Lower leg skin (tissue), 4 donors: ENCODE measurements at regions not wholly inside any gene's neighbourhood (a gene's known extent, or its start where the extent isn't known, plus 50 kb on each side); places are given as distances from the start of the nearest gene placed in this dataset.

Source experiments
- DNase-seq, 2 donors: peaks; one replicate each; pipeline ENCODE4 v3.0.0-alpha.2; 2019; ENCODE audit warnings: low spot score in 2 of 2
- H3K4me3 ChIP-seq: fragments of 200-600 bp; sonication (generic); 2 replicates; pipeline ENCODE4 v1.5.1; 2017; ENCODE audit warnings: mild to moderate bottlenecking, low read depth; ENCODE audit not compliant: poor library complexity, severe bottlenecking
- POLR2A ChIP-seq, 2 donors: fragments of 450-650 bp; IDR thresholded peaks; one replicate each; pipeline ENCODE4 v1.6.1; 2016 to 2017; ENCODE audit warnings: antibody characterized with exemption in 2 of 2, mild to moderate bottlenecking in 1 of 2, moderate library complexity in 1 of 2
- whole genome bisulfite sequencing, 2 donors: methylation state at CpG; one replicate each; pipeline ENCODE4 v1.1.5; 2018; 5-methylcytosine and 5-hydroxymethylcytosine counted together
- intact Hi-C: fragments of 100-400 bp; cut with DNase I; formaldehyde crosslinking; loops from one replicate; pipeline ENCODE4 v1.15.0; 2023; ENCODE audit warnings: low total_unique reads
- TF ChIP-seq, protein P1 (sequence below), 3 donors: fragments of 450-650 bp; IDR thresholded peaks; one replicate each; pipeline ENCODE4 v1.5.1; 2016; ENCODE audit warnings: antibody characterized with exemption in 3 of 3, mild to moderate bottlenecking in 3 of 3, moderate library complexity in 2 of 3

DNA sequence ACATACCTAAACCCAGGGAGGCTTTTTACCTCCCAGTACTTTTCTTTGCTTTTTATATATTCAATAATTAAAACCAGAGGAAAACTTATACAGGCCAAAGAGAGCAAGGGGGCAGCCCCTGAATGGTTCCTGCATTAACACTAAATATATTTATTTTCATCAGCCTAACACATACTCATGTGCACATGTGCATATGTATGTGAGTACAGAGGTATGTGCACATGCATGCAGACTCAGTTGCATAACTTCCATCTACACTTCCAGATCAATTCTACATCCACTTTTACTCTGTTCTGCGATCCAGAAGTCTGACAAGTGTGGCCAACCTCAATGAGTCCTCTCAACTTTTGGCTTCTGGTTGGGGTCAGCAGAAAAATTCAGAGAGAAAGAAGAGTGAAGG lies 794.2 kb downstream of the DHX35 start:
- no peak overlapping the region for H3K4me3 ChIP-seq
- intact Hi-C loops: no loop called here
- no peak for DNase-seq
- TF ChIP-seq, protein P1, sequence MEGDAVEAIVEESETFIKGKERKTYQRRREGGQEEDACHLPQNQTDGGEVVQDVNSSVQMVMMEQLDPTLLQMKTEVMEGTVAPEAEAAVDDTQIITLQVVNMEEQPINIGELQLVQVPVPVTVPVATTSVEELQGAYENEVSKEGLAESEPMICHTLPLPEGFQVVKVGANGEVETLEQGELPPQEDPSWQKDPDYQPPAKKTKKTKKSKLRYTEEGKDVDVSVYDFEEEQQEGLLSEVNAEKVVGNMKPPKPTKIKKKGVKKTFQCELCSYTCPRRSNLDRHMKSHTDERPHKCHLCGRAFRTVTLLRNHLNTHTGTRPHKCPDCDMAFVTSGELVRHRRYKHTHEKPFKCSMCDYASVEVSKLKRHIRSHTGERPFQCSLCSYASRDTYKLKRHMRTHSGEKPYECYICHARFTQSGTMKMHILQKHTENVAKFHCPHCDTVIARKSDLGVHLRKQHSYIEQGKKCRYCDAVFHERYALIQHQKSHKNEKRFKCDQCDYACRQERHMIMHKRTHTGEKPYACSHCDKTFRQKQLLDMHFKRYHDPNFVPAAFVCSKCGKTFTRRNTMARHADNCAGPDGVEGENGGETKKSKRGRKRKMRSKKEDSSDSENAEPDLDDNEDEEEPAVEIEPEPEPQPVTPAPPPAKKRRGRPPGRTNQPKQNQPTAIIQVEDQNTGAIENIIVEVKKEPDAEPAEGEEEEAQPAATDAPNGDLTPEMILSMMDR (IDR thresholded peaks at IDR 0.05): no peak
- no peak for TF ChIP-seq POLR2A (IDR thresholded peaks at IDR 0.05)
- WGBS, 2 donors: 93 to 97% methylated on average over 1 of the region's 1 CpG

DNA sequence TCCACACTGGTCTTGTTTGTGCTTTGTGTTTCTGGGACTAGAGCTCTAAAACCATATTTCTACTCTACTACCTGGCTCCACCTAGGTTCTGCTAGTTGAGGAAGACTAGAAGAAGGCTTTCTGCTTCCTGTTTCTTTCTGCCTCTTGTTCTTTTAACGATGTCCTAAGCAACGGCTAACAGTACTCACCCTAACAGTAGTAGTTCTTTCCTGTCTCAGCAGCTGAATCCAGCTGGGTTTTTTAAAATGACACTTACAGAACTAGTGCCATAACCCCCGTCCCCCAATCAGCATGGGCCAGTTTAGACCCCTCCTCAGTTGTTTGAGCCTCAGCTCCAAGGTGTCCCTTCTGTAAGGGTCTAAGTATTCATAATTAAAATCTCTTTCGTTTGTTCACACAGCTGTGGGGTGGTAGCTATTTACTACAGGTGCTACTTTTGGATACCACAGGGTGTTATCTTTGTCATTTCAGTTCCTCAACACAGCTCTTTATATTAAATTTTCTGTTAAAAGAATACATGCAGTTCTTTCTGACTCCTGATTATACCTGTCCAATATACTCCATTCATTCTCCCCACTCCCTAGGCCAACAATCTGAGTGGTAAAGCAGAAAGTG lies 790.2 kb downstream of the DHX35 start:
- no peak overlapping the region for H3K4me3 ChIP-seq
- TF ChIP-seq, protein P1 (IDR thresholded peaks at IDR 0.05): no peak
- TF ChIP-seq POLR2A (IDR thresholded peaks at IDR 0.05): no peak
- 62 to 75% methylated on average over 4 of the region's 4 CpGs for WGBS, 2 donors
- intact Hi-C loops: no loop called here
- DNase-seq: no peak

DNA sequence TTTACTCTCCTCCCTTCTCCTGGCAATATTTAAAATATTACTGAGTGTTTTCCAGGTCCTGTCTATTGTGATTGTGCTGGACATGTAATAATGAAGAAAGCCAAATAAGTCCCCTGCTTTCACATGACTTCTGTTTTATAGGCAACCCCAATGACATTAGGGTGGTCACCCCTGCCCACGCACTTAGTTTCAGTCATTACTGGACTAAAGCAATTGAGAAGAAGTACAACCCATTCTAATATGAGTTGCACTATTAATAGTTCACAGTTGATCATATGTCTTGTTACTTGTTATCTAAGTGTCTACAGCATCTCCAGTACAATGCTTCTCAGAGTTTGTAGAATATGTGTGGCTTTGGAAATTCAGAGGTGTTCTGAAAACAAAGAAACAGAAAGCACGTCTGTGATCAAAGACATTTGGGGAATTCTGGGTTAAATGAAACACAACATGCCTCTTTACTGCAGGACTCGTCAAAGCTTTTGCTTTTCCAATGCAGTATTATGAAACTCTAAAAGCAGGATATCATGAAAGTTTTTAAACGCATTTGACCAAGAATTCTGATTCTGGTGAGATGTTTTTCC lies 789.5 kb downstream of the DHX35 start:
- no peak for TF ChIP-seq POLR2A (IDR thresholded peaks at IDR 0.05)
- TF ChIP-seq, protein P1 (IDR thresholded peaks at IDR 0.05): no peak
- intact Hi-C loops: no loop called here
- H3K4me3 ChIP-seq: no peak overlapping the region
- 82 to 85% methylated on average over 4 of the region's 4 CpGs for WGBS, 2 donors
- DNase-seq: no peak

DNA sequence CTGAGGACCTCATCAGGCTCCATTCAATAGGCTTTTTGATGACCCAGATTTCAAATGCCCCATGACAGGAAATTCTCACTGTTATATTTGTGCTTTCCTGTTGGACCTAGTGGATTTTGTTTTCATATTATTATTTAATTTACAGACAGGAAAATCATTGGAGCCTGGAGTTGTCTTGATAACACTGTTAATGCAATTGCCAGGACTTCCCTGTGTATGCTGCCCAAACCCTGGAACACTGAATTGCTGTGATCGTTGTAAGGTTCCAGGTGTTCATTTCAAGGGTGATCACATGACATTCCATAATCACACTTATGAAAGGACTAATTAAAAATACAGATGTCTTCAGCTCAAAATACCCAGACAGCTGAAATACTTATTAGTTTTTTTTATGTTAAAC lies 783.2 kb downstream of the DHX35 start:
- DNase-seq: no peak
- TF ChIP-seq, protein P1 (IDR thresholded peaks at IDR 0.05): no peak
- TF ChIP-seq POLR2A (IDR thresholded peaks at IDR 0.05): no peak
- H3K4me3 ChIP-seq: no peak overlapping the region
- 42 to 50% methylated on average over 1 of the region's 1 CpG for WGBS, 2 donors
- intact Hi-C loops: no loop called here

DNA sequence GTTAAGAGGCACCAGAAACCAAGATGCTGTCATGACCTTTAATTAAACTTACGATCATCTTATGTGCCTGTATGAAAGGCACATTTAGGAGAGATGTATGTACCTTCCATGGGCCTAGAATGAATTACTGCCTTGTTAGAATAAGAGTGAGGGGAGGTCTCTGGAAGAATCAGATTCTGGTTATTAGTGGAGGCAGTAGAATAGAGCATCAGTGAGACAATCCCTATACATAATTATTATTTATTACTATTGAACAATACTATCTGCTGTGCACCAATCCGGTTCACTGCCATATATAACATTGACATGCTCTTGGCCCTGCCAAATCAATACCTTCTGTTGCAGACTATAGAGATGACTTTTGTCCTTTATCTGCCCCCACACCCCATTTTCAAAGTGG lies 776.5 kb downstream of the DHX35 start:
- intact Hi-C loops: no loop called here
- no peak overlapping the region for H3K4me3 ChIP-seq
- TF ChIP-seq POLR2A (IDR thresholded peaks at IDR 0.05): no peak
- TF ChIP-seq, protein P1 (IDR thresholded peaks at IDR 0.05): no peak
- WGBS, 2 donors: 92 to 93% methylated on average over 2 of the region's 2 CpGs
- DNase-seq: no peak
